Stomach (tissue), 4 donors: ENCODE measurements at regions not wholly inside any gene's neighbourhood (a gene's known extent, or its start where the extent isn't known, plus 50 kb on each side); places are given as distances from the start of the nearest gene placed in this dataset.

Experiments used
- CTCF ChIP-seq, 7 experiments: fragments of 450-650 bp in 4 of 7; fragments of 200-600 bp in 3 of 7; sonication (generic) in 3 of 7; IDR thresholded peaks; one replicate each; pipeline ENCODE4 v1.5.1; 2016 to 2019; ENCODE audit warnings: antibody characterized with exemption in 7 of 7, control low read depth in 2 of 7, mild to moderate bottlenecking in 1 of 7
- EP300 ChIP-seq: sonication (generic); formaldehyde crosslinking; IDR thresholded peaks from one replicate; pipeline ENCODE4 v1.6.1; 2017; ENCODE audit warnings: antibody characterized with exemption
- POLR2A ChIP-seq, 4 donors: fragments of 450-650 bp; IDR thresholded peaks; one replicate each; pipeline ENCODE4 v1.6.1; 2016; ENCODE audit warnings: antibody characterized with exemption in 4 of 4, control low read depth in 2 of 4, mild to moderate bottlenecking in 1 of 4, moderate library complexity in 1 of 4
- POLR2AphosphoS5 ChIP-seq, 3 donors: sonication (generic); formaldehyde crosslinking; IDR thresholded peaks; one replicate each; pipeline ENCODE4 v1.6.1; 2016; ENCODE audit warnings: antibody characterized with exemption in 3 of 3

- no peak for TF ChIP-seq CTCF (IDR thresholded peaks at IDR 0.05)
- no peak for TF ChIP-seq POLR2A (IDR thresholded peaks at IDR 0.05)
- no peak for TF ChIP-seq POLR2AphosphoS5 (IDR thresholded peaks at IDR 0.05)
- no peak for TF ChIP-seq EP300
These were observed 100.4 kb upstream of the CHD1 start for GRCh38 chr5:99029172-99029571.
